CD4-positive, CD25-positive, alpha-beta regulatory T cell (primary cell): ENCODE measurements at regions not wholly inside any gene's neighbourhood (a gene's known extent, or its start where the extent isn't known, plus 50 kb on each side); places are given as distances from the start of the nearest gene placed in this dataset.
"Not testable (repeated sequence)": the region's sequence is repeated elsewhere in the genome, so short reads cannot be mapped to it uniquely, and the experiment has no call there.

Experiments used
- ATAC-seq, 2 donors: fragments of 150-1000 bp; cut with Tn5 transposase; one replicate each; pipeline ENCODE4 v1.10.0; 2021; ENCODE audit warnings: low read depth in 2 of 2, moderate number of reproducible peaks in 2 of 2, moderate library complexity in 1 of 2
- DNase-seq, 3 donors: peaks; one replicate each; pipeline versions ENCODE4 v3.0.0 to v3.0.0-alpha.2; 2012 to 2022; ENCODE audit warnings: mixed read lengths in 1 of 3
- H3K27ac ChIP-seq: one replicate; pipeline ENCODE4 v1.7.0; 2013; ENCODE audit warnings: mild to moderate bottlenecking, low read length; ENCODE audit not compliant: insufficient read depth, poor library complexity, severe bottlenecking
- H3K27me3 ChIP-seq: one replicate; pipeline ENCODE4 v1.7.0; 2013; ENCODE audit warnings: low read length; ENCODE audit not compliant: control insufficient read depth, insufficient read depth
- H3K36me3 ChIP-seq: one replicate; pipeline ENCODE4 v1.7.0; 2013; ENCODE audit warnings: mild to moderate bottlenecking, low read length, moderate library complexity; ENCODE audit not compliant: control insufficient read depth, insufficient read depth
- H3K4me1 ChIP-seq: 2 replicates; pipeline ENCODE4 v1.7.0; 2013; ENCODE audit warnings: mild to moderate bottlenecking, low read length; ENCODE audit not compliant: insufficient read depth, control insufficient read depth, poor library complexity, severe bottlenecking
- H3K4me3 ChIP-seq: one replicate; pipeline ENCODE4 v1.7.0; 2013; ENCODE audit warnings: low read depth, mild to moderate bottlenecking, low read length, moderate library complexity
- H3K9me3 ChIP-seq, 2 experiments: 1 replicate in 1 of 2; 2 replicates in 1 of 2; pipeline ENCODE4 v1.7.0; 2013; ENCODE audit warnings: low read length in 2 of 2, mild to moderate bottlenecking in 1 of 2, moderate library complexity in 1 of 2; ENCODE audit not compliant: control insufficient read depth in 2 of 2
- H3K27ac Mint-ChIP-seq, 3 donors: one replicate each; pipeline ENCODE4 v1.8.0; 2020 to 2022; ENCODE audit warnings: mild to moderate bottlenecking in 3 of 3, mixed read lengths in 3 of 3, moderate library complexity in 2 of 3
- H3K27me3 Mint-ChIP-seq: one replicate; pipeline ENCODE4 v1.8.0; 2022; ENCODE audit warnings: mild to moderate bottlenecking, mixed read lengths
- H3K36me3 Mint-ChIP-seq: one replicate; pipeline ENCODE4 v1.8.0; 2020; ENCODE audit warnings: mixed read lengths
- H3K4me1 Mint-ChIP-seq, 4 donors: one replicate each; pipeline ENCODE4 v1.8.0; 2020 to 2022; ENCODE audit warnings: mixed read lengths in 4 of 4, mild to moderate bottlenecking in 1 of 4
- H3K4me3 Mint-ChIP-seq, 4 donors: one replicate each; pipeline ENCODE4 v1.8.0; 2020 to 2022; ENCODE audit warnings: mild to moderate bottlenecking in 4 of 4, mixed read lengths in 4 of 4, moderate library complexity in 3 of 4
- H3K9me3 Mint-ChIP-seq, 7 donors: one replicate each; pipeline ENCODE4 v1.8.0; 2020 to 2022; ENCODE audit warnings: mixed read lengths in 7 of 7, mild to moderate bottlenecking in 3 of 7, moderate library complexity in 2 of 7

GRCh38 chr4:164596927-164597326 is 157.0 kb upstream of the SMIM31 start:
- H3K36me3 ChIP-seq: no peaks in the 10 kb centered on the region
- no peaks in the 10 kb centered on the region for H3K27me3 Mint-ChIP-seq
- H3K27ac ChIP-seq: no peak overlapping the region
- H3K4me3 ChIP-seq: no peak overlapping the region
- ATAC-seq: no peak
- DNase-seq: no peak
- H3K27ac Mint-ChIP-seq: no peak overlapping the region
- no peaks in the 10 kb centered on the region for H3K27me3 ChIP-seq
- H3K9me3 Mint-ChIP-seq: peaks cover 0 to 5% (median 2%) of the 10 kb centered on the region in 7 donors
- no peaks in the 10 kb centered on the region for H3K4me1 Mint-ChIP-seq
- H3K4me1 ChIP-seq: no peaks in the 10 kb centered on the region
- no peaks in the 10 kb centered on the region for H3K36me3 Mint-ChIP-seq
- no peak overlapping the region for H3K4me3 Mint-ChIP-seq
- H3K9me3 ChIP-seq: peaks cover 0 to 2% of the 10 kb centered on the region in 2 experiments

- DNase-seq: no peak
- no peak overlapping the region for H3K27ac Mint-ChIP-seq
- no peaks in the 10 kb centered on the region for H3K36me3 Mint-ChIP-seq
- peaks cover 0 to 9% (median 0%) of the 10 kb centered on the region in 7 donors for H3K9me3 Mint-ChIP-seq
- peaks cover 0 to 4% of the 10 kb centered on the region in 2 experiments for H3K9me3 ChIP-seq
- no peaks in the 10 kb centered on the region for H3K27me3 Mint-ChIP-seq
- no peaks in the 10 kb centered on the region for H3K36me3 ChIP-seq
- H3K4me1 ChIP-seq: no peaks in the 10 kb centered on the region
- H3K27me3 ChIP-seq: no peaks in the 10 kb centered on the region
- H3K27ac ChIP-seq: no peak overlapping the region
- no peaks in the 10 kb centered on the region for H3K4me1 Mint-ChIP-seq
- H3K4me3 ChIP-seq: no peak overlapping the region
- ATAC-seq: no peak
- H3K4me3 Mint-ChIP-seq: no peak overlapping the region
These were observed 152.3 kb upstream of the SMIM31 start for GRCh38 chr4:164601653-164602052.

GRCh38 chr4:164605791-164606190 is 148.1 kb upstream of the SMIM31 start:
- ATAC-seq, H3K27ac ChIP-seq, H3K36me3 ChIP-seq, H3K4me3 Mint-ChIP-seq, H3K4me3 ChIP-seq, H3K27me3 Mint-ChIP-seq, H3K27me3 ChIP-seq, H3K27ac Mint-ChIP-seq, DNase-seq, H3K4me1 ChIP-seq, H3K4me1 Mint-ChIP-seq, H3K9me3 ChIP-seq, H3K36me3 Mint-ChIP-seq: not testable (repeated sequence)
- peaks cover 0 to 16% (median 3%) of the 10 kb centered on the region in 7 donors for H3K9me3 Mint-ChIP-seq

GRCh38 chr4:164606478-164606877 is 147.5 kb upstream of the SMIM31 start:
- no peaks in the 10 kb centered on the region for H3K27me3 ChIP-seq
- no peaks in the 10 kb centered on the region for H3K36me3 ChIP-seq
- H3K27ac ChIP-seq: no peak overlapping the region
- H3K9me3 ChIP-seq: peaks cover 0 to 4% of the 10 kb centered on the region in 2 experiments
- no peaks in the 10 kb centered on the region for H3K36me3 Mint-ChIP-seq
- H3K9me3 Mint-ChIP-seq: peaks cover 0 to 15% (median 3%) of the 10 kb centered on the region in 7 donors
- no peak overlapping the region for H3K4me3 ChIP-seq
- no peak overlapping the region for H3K4me3 Mint-ChIP-seq
- no peaks in the 10 kb centered on the region for H3K4me1 ChIP-seq
- no peak for ATAC-seq
- no peaks in the 10 kb centered on the region for H3K27me3 Mint-ChIP-seq
- no peaks in the 10 kb centered on the region for H3K4me1 Mint-ChIP-seq
- DNase-seq: no peak
- no peak overlapping the region for H3K27ac Mint-ChIP-seq

GRCh38 chr4:164613256-164613655 is 140.7 kb upstream of the SMIM31 start:
- H3K4me3 ChIP-seq: no peak overlapping the region
- Mint-ChIP-seq H3K4me1 (no peaks in the 10 kb centered on the region), H3K36me3 (no peaks in the 10 kb centered on the region), H3K4me3 (no peak overlapping the region), H3K27me3 (no peaks in the 10 kb centered on the region), H3K27ac (no peak overlapping the region), H3K9me3 (peaks cover 0 to 5% (median 3%) of the 10 kb centered on the region in 7 donors)
- H3K36me3 ChIP-seq: no peaks in the 10 kb centered on the region
- no peaks in the 10 kb centered on the region for H3K27me3 ChIP-seq
- H3K27ac ChIP-seq: no peak overlapping the region
- H3K9me3 ChIP-seq: no peaks in the 10 kb centered on the region
- ATAC-seq (no peak), DNase-seq (no peak)
- H3K4me1 ChIP-seq: no peaks in the 10 kb centered on the region

- Mint-ChIP-seq H3K4me3 (no peak overlapping the region), H3K27ac (no peak overlapping the region), H3K9me3 (peaks cover 0 to 5% (median 3%) of the 10 kb centered on the region in 7 donors), H3K36me3 (no peaks in the 10 kb centered on the region), H3K27me3 (no peaks in the 10 kb centered on the region), H3K4me1 (no peaks in the 10 kb centered on the region)
- H3K4me1 ChIP-seq: no peaks in the 10 kb centered on the region
- ATAC-seq (no peak), DNase-seq (no peak)
- H3K27me3 ChIP-seq: no peaks in the 10 kb centered on the region
- no peaks in the 10 kb centered on the region for H3K36me3 ChIP-seq
- no peaks in the 10 kb centered on the region for H3K9me3 ChIP-seq
- no peak overlapping the region for H3K4me3 ChIP-seq
- no peak overlapping the region for H3K27ac ChIP-seq
These were observed 140.1 kb upstream of the SMIM31 start for GRCh38 chr4:164613792-164614191.

GRCh38 chr4:164614329-164614728 is 139.6 kb upstream of the SMIM31 start:
- H3K9me3 ChIP-seq: no peaks in the 10 kb centered on the region
- H3K9me3 Mint-ChIP-seq: peaks cover 0 to 5% (median 3%) of the 10 kb centered on the region in 7 donors
- DNase-seq (no peak), ATAC-seq (no peak)
- H3K27me3 Mint-ChIP-seq: no peaks in the 10 kb centered on the region
- no peaks in the 10 kb centered on the region for H3K36me3 ChIP-seq
- no peak overlapping the region for H3K4me3 Mint-ChIP-seq
- H3K4me1 ChIP-seq: no peaks in the 10 kb centered on the region
- H3K27ac Mint-ChIP-seq: no peak overlapping the region
- H3K4me1 Mint-ChIP-seq: no peaks in the 10 kb centered on the region
- no peak overlapping the region for H3K4me3 ChIP-seq
- no peaks in the 10 kb centered on the region for H3K36me3 Mint-ChIP-seq
- no peak overlapping the region for H3K27ac ChIP-seq
- H3K27me3 ChIP-seq: no peaks in the 10 kb centered on the region

- H3K4me3 ChIP-seq: no peak overlapping the region
- no peaks in the 10 kb centered on the region for H3K9me3 ChIP-seq
- Mint-ChIP-seq H3K27ac (no peak overlapping the region), H3K4me1 (no peaks in the 10 kb centered on the region), H3K27me3 (no peaks in the 10 kb centered on the region), H3K9me3 (peaks cover 0 to 5% (median 3%) of the 10 kb centered on the region in 7 donors), H3K36me3 (no peaks in the 10 kb centered on the region), H3K4me3 (no peak overlapping the region)
- H3K27ac ChIP-seq: no peak overlapping the region
- DNase-seq: no peak
- no peaks in the 10 kb centered on the region for H3K27me3 ChIP-seq
- no peak for ATAC-seq
- H3K4me1 ChIP-seq: no peaks in the 10 kb centered on the region
- H3K36me3 ChIP-seq: no peaks in the 10 kb centered on the region
These were observed 138.9 kb upstream of the SMIM31 start for GRCh38 chr4:164614999-164615398.
